Prostate gland (tissue), 2 donors: ENCODE measurements at regions not wholly inside any gene's neighbourhood (a gene's known extent, or its start where the extent isn't known, plus 50 kb on each side); places are given as distances from the start of the nearest gene placed in this dataset.

Experiments
- DNase-seq: peaks from one replicate; pipeline ENCODE4 v3.0.0-alpha.2; 2019; ENCODE audit warnings: low spot score
- H3K27ac ChIP-seq, 2 donors: fragments of 200-600 bp; sonication (generic); 2 replicates each; pipeline ENCODE4 v1.5.1; 2017 to 2019
- H3K27me3 ChIP-seq: fragments of 200-600 bp; sonication (generic); replicated peaks from 2 replicates; pipeline ENCODE4 v1.5.1; 2019; ENCODE audit not compliant: insufficient read depth
- H3K36me3 ChIP-seq, 2 donors: fragments of 200-600 bp; sonication (generic); 1 replicate in 1 of 2; 2 replicates in 1 of 2; pipeline versions ENCODE4 v1.5.1 to v1.8.1; 2017 to 2019
- H3K4me1 ChIP-seq: fragments of 200-600 bp; sonication (generic); replicated peaks from 2 replicates; pipeline ENCODE4 v1.5.1; 2019
- H3K4me3 ChIP-seq, 2 donors: fragments of 200-600 bp; sonication (generic); 2 replicates each; pipeline ENCODE4 v1.5.1; 2017 to 2019
- H3K9me3 ChIP-seq: fragments of 200-600 bp; sonication (generic); 2 replicates; pipeline ENCODE4 v1.5.1; 2017
- CTCF ChIP-seq, 4 experiments: fragments of 200-600 bp in 2 of 4; fragments of 450-650 bp in 2 of 4; sonication (generic) in 2 of 4; IDR thresholded peaks; 1 replicate in 3 of 4; 2 replicates in 1 of 4; pipeline ENCODE4 v1.5.1; 2016 to 2019; ENCODE audit warnings: antibody characterized with exemption in 4 of 4, mild to moderate bottlenecking in 2 of 4, moderate library complexity in 2 of 4
- POLR2A ChIP-seq: fragments of 450-650 bp; IDR thresholded peaks from one replicate; pipeline ENCODE4 v1.6.1; 2016; ENCODE audit warnings: antibody characterized with exemption, mild to moderate bottlenecking
- POLR2AphosphoS5 ChIP-seq: sonication (generic); formaldehyde crosslinking; IDR thresholded peaks from one replicate; pipeline ENCODE4 v1.6.1; 2017; ENCODE audit warnings: antibody characterized with exemption
- WGBS: methylation state at CpG from one replicate; pipeline ENCODE4 v1.1.5; 2018; 5-methylcytosine and 5-hydroxymethylcytosine counted together
- intact Hi-C: fragments of 100-400 bp; cut with DNase I; formaldehyde crosslinking; loops from one replicate; pipeline ENCODE4 v1.14.2; 2022

GRCh38 chr6:22451962-22452361 lies 117.4 kb upstream of the HDGFL1 start:
- no peaks in the 10 kb centered on the region for H3K27me3 ChIP-seq
- 91% methylated on average over 7 of the region's 7 CpGs for WGBS
- no peak for DNase-seq
- intact Hi-C loops = no loop called here
- TF ChIP-seq POLR2A (no peak), CTCF (IDR thresholded peaks at IDR 0.05) (no peak), POLR2AphosphoS5 (no peak)
- no peak overlapping the region for H3K27ac ChIP-seq
- H3K4me3 ChIP-seq = no peak overlapping the region
- H3K9me3 ChIP-seq = no peaks in the 10 kb centered on the region
- H3K36me3 ChIP-seq = no peaks in the 10 kb centered on the region
- H3K4me1 ChIP-seq = no peaks in the 10 kb centered on the region

- no peak for DNase-seq
- H3K4me1 ChIP-seq = no peaks in the 10 kb centered on the region
- no peaks in the 10 kb centered on the region for H3K27me3 ChIP-seq
- no peak overlapping the region for H3K4me3 ChIP-seq
- no peaks in the 10 kb centered on the region for H3K9me3 ChIP-seq
- H3K27ac ChIP-seq = no peak overlapping the region
- 97% methylated on average over 1 of the region's 1 CpG for WGBS
- intact Hi-C loops = no loop called here
- TF ChIP-seq POLR2AphosphoS5 (no peak), POLR2A (no peak)
- no peaks in the 10 kb centered on the region for H3K36me3 ChIP-seq
These were observed 114.0 kb upstream of the HDGFL1 start for GRCh38 chr6:22455378-22455777.

- H3K36me3 ChIP-seq = no peaks in the 10 kb centered on the region
- TF ChIP-seq CTCF (IDR thresholded peaks at IDR 0.05) (no peak), POLR2A (no peak), POLR2AphosphoS5 (no peak)
- H3K27me3 ChIP-seq = no peaks in the 10 kb centered on the region
- H3K27ac ChIP-seq = no peak overlapping the region
- 85% methylated on average over 1 of the region's 1 CpG for WGBS
- no peak for DNase-seq
- intact Hi-C loops = no loop called here
- no peaks in the 10 kb centered on the region for H3K9me3 ChIP-seq
- H3K4me3 ChIP-seq = no peak overlapping the region
- H3K4me1 ChIP-seq = no peaks in the 10 kb centered on the region
These were observed 111.4 kb upstream of the HDGFL1 start for GRCh38 chr6:22457996-22458395.

- no peak overlapping the region for H3K4me3 ChIP-seq
- DNase-seq = no peak
- no peaks in the 10 kb centered on the region for H3K27me3 ChIP-seq
- H3K27ac ChIP-seq = no peak overlapping the region
- H3K36me3 ChIP-seq = no peaks in the 10 kb centered on the region
- intact Hi-C loops = no loop called here
- peaks cover 12% of the 10 kb centered on the region for H3K4me1 ChIP-seq
- WGBS = 61% methylated on average over 4 of the region's 4 CpGs
- TF ChIP-seq POLR2AphosphoS5 (no peak), CTCF (IDR thresholded peaks at IDR 0.05) (no peak), POLR2A (no peak)
- H3K9me3 ChIP-seq = no peaks in the 10 kb centered on the region
These were observed 102.6 kb upstream of the HDGFL1 start for GRCh38 chr6:22466665-22467245.

- no peaks in the 10 kb centered on the region for H3K27me3 ChIP-seq
- TF ChIP-seq CTCF (IDR thresholded peaks at IDR 0.05) = no peak
- no peak for TF ChIP-seq POLR2A
- TF ChIP-seq POLR2AphosphoS5 = no peak
- no peak for DNase-seq
- WGBS = 46% methylated on average over 3 of the region's 3 CpGs
- H3K36me3 ChIP-seq = no peaks in the 10 kb centered on the region
- peaks cover 12% of the 10 kb centered on the region for H3K4me1 ChIP-seq
- no peak overlapping the region for H3K27ac ChIP-seq
- H3K4me3 ChIP-seq = no peak overlapping the region
- H3K9me3 ChIP-seq = no peaks in the 10 kb centered on the region
- intact Hi-C loops = no loop called here
These were observed 101.7 kb upstream of the HDGFL1 start for GRCh38 chr6:22467645-22468044.
